T47D (cell line): ENCODE measurements at regions not wholly inside any gene's neighbourhood (a gene's known extent, or its start where the extent isn't known, plus 50 kb on each side); places are given as distances from the start of the nearest gene placed in this dataset.

Source experiments
- DNase-seq, 2 experiments: peaks; one replicate each; pipeline versions ENCODE4 v3.0.0 to v3.0.0-alpha.2; 2011 to 2012; ENCODE audit warnings: low read depth in 1 of 2, low spot score in 1 of 2
- JUND ChIP-seq: IDR thresholded peaks from 2 replicates; pipeline ENCODE4 v1.6.1; 2012; ENCODE audit warnings: low read depth
- in situ Hi-C: cut with HindIII; loops from 2 replicates; pipeline ENCODE4 v1.10.0; 2016; ENCODE audit warnings: low sequenced_read_pairs, low pct_unique_long_range_greater_than_20kb

GRCh38 chr1:60998786-60999185 lies 83.6 kb upstream of the NFIA start:
- TF ChIP-seq JUND, result no peak
- in situ Hi-C loops, result no loop called here
- no peak for DNase-seq

DNA sequence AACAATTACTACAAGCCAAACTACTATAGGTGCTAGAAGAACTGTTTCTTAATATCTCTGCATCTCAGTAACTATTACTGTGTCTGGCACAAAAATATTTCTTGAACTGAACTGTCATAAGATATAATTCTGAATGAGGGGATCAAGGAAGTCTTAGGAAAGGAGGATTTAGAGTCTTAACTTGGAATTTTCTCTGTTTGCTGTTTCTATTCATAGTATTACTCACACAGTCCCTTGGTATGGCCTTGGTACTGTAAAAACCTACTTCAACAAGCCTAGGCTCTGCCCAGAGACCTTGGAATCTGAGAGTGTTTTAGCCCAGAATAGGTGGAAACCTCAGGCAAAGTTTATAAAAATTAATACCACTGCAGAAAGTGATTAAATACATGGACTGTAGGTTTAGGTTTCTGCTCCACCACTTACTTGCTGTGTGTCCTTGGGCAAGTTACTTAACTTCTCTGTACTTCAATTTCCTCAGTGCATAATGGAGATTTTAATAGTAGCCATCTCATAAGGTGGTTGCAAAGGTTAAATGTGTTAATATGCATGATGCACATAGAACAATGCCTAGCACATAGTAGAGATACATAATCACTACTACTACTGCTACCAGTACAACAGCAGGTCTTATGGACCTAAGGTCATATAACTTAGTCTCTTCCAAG lies 87.4 kb upstream of the NFIA start:
- in situ Hi-C loops, result no loop called here
- TF ChIP-seq JUND, result no peak
- no peak for DNase-seq

DNA sequence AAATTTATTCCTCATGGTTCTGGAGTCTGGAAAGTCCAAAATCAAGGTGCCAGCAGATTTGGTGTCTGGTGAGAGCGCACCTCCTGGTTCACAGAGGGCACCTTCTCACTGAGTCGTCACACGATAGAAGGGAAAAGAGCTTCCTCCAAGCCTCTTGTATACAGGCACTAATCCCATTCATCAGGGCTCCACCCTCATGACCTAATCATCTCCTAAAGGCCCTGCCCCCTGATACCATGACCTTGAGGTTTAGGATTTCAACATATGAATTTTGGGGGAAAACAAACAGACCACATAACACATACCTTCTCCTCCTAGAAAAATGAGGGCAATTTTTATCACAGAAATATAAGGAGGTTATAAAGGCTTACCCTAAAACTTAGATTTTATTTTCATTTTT lies 88.0 kb upstream of the NFIA start:
- in situ Hi-C loops, result no loop called here
- no peak for TF ChIP-seq JUND

GRCh38 chr1:60992165-60992564 lies 90.2 kb upstream of the NFIA start:
- DNase-seq, result no peak
- in situ Hi-C loops, result no loop called here
- TF ChIP-seq JUND, result no peak

More for the DNA sequence above, 88.0 kb upstream of the NFIA start:
- DNase-seq, result no peak

- DNase-seq, result no peak
- in situ Hi-C loops, result no loop called here
- no peak for TF ChIP-seq JUND
These were observed 91.7 kb upstream of the NFIA start for GRCh38 chr1:60990714-60991090.

GRCh38 chr1:60989749-60990713 lies 92.3 kb upstream of the NFIA start:
- in situ Hi-C loops, result no loop called here
- no peak for DNase-seq
- no peak for TF ChIP-seq JUND

DNA sequence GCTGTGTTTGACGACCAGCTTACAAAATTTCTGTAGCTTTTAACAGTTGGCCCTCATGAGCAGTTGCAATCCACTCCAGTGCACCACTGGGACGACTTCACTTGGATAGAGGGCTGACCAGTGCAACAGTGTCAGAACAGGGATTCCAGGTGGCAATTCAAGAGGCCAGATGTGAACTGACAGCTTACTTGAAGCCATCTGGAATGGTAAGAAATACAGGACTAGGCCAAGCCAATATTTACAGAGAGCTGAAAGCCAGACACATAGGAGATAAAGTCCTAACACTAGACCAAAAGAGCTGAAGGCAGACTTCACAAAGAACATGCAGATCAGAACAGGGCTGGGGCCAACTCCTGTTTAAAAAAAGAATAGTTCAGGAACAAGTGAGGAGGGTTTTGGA lies 93.5 kb upstream of the NFIA start:
- in situ Hi-C loops, result no loop called here
- no peak for TF ChIP-seq JUND
- DNase-seq, result no peak

DNA sequence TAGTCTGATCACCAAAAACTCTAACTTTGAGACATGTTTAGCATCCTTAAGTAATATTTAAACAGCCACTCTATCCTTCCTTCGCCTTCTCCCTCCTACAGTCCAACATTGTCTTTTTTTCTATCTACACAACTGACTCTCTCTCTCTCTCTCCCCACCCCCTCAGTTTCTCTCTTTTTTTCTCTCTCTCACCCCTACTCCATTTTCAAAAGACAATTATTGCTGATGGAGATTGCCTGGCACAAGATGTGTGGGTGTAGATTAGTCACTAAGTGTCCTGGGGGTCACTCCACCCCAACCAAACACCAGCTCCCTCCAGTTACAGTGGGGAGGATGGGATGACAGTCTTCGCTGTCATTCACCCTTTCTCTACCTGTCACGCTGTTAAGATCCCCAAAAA lies 94.5 kb upstream of the NFIA start:
- no peak for DNase-seq
- no peak for TF ChIP-seq JUND
- in situ Hi-C loops, result no loop called here

- in situ Hi-C loops, result no loop called here
- no peak for TF ChIP-seq JUND
- DNase-seq, result no peak
These were observed 98.1 kb upstream of the NFIA start for GRCh38 chr1:60984062-60984799.

- in situ Hi-C loops, result no loop called here
- no peak for DNase-seq
- TF ChIP-seq JUND, result no peak
These were observed 98.7 kb upstream of the NFIA start for GRCh38 chr1:60983701-60984061.

DNA sequence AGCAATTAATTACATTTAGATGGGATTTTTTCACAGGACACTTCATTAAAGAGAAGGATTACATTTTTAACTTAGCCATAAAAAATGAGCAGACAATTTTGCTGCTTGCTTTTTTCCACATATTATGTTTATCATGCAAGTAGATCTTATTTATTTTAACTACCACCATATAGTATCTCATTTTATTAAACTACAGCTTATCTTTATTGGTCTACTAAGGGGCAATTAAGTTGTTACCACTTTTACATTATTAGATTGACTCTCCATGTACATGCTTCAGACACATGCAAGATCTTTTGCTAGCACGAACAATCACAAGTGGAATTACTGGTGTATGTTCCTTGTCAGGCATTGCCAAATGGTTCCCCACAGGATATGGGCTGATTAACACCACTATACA lies 99.8 kb upstream of the NFIA start:
- DNase-seq, result no peak

GRCh38 chr1:60981357-60981756 lies 101.0 kb upstream of the NFIA start:
- in situ Hi-C loops, result no loop called here
- DNase-seq, result no peak
- TF ChIP-seq JUND, result no peak

More for the DNA sequence above, 99.8 kb upstream of the NFIA start:
- in situ Hi-C loops, result no loop called here
- no peak for TF ChIP-seq JUND
